GM21390 (cell line): ENCODE measurements at regions not wholly inside any gene's neighbourhood (a gene's known extent, or its start where the extent isn't known, plus 50 kb on each side); places are given as distances from the start of the nearest gene placed in this dataset.
"Not testable (repeated sequence)": the region's sequence is repeated elsewhere in the genome, so short reads cannot be mapped to it uniquely, and the experiment has no call there.

Source experiments
- ATAC-seq: cut with Tn5 transposase; IDR thresholded peaks from one replicate; pipeline ENCODE4 v1.9.1; 2021; ENCODE audit not compliant: unreplicated experiment

DNA sequence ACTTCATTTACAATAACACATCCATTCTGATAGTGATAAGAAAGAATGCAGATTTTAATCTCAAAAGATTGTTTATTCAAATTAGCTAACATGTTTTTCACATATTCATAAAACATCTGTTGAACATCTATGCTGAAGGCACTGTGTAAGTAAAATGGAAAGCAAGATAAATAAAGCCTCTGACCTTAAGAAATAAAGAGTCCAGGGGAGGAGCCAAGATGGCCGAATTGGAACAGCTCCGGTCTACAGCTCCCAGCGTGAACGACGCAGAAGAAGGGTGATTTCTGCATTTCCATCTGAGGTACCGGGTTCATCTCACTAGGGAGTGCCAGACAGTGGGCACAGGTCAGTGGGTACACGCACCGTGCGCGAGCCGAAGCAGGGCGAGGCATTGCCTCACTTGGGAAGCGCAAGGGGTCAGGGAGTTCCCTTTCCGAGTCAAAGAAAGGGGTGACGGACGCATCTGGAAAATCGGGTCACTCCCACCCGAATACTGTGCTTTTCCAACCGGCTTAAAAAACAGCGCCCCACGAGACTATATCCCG is 336.5 kb downstream of the CETN3 start:
- not testable (repeated sequence) for ATAC-seq

DNA sequence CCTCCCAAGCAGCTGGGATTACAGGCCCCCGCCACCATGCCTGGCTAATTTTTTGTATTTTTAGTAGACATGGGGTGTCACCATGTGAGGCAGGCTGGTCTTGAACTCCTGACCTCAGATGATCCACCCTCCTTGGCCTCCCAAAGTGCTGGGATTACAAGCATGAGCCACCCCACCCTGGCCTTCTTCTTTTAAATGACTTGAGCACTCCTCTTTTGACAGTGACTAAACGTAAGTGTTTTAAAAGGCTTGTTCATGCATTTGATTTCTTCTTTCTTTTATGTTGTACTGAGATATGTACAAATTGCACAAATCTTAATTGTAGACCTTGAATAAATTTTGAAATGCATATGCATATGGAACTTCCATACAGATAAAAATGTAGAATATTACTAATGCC is 337.9 kb downstream of the CETN3 start:
- ATAC-seq, result no peak

DNA sequence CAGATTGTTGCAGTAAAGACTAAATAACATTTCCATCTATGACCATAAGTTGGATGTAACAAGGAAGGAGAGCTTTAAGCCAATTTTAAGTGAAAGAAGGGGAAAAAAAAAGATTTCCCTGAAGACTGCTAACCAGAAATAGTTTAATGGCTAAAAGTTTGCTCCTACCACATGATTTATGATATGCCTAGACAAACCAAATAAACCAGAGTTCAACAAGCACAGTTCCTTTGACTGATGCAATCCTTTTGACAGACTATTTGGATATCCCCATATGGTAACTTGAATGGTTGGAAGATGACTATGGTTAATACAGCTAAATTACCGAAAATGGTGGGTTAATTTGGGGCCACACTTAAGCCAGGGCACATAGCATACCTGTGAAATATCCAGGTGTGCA is 338.5 kb downstream of the CETN3 start:
- no peak for ATAC-seq

- no peak for ATAC-seq
Observed at GRCh38 chr5:90066920-90067319, 342.6 kb downstream of the CETN3 start.

- no peak for ATAC-seq
Observed at GRCh38 chr5:90056911-90057705, 352.4 kb downstream of the CETN3 start.

DNA sequence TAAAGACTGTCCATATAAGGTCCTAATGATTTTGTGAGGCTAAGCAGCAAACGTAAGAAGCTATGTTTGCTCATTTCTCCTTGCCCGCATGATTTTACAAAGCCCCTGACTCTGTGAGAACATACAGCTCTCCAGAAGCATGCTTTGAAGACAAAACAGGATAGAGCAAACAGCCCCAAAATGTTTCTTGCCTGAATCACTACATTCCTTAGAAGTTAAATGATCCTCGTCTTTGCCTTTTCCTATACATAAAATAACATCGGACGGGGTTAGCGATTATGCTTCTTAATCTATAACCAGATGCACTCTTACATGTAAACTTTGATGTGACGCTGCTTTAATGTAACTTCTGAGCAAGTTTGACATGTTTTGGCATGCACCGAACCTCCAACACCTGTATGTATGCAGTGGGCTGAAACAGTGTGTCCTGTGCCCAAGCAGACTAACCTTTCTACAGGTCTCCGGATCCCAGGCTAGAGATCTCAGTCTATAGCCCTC is 353.7 kb downstream of the CETN3 start:
- no peak for ATAC-seq

- no peak for ATAC-seq
Observed at GRCh38 chr5:90054612-90055011, 354.9 kb downstream of the CETN3 start.

DNA sequence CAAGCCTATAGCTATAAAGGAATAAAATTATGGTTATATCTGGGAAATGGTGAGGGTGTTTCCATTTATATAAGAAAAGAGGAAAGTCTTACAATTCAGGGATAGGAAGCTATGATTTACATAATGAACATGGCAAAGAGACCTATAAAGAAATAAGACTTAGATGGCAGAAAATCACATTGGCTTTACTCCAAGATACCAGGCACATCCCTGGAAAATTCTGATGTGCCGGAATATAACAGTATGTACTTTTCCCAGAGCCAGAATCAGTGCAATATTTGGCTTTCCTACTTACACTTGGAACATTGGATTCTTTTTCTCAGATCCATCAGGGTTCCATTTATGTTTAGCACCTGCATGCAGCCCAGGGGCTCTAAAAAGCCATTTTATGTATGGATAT is 357.8 kb downstream of the CETN3 start:
- no peak for ATAC-seq

DNA sequence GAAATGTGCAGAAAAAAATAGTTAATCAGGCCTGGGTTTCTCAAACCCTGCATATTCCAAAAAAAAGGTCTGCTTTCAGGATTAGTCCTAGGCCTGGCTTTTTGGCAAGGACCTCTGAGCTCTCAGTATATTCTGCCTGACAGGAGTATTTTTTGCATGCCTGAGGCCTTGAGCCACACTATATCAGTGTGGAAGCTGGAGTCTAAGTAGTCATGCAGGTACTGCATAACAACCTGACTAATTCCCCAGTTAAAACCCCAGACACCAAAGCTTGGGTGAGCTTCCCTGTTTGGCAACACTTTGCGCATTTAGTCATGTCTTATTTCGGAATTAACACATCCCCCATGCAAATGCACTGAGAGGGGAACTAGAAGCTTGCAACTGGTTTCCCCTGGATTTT is 359.5 kb downstream of the CETN3 start:
- no peak for ATAC-seq

- ATAC-seq, result no peak
Observed at GRCh38 chr5:90047113-90047512, 362.4 kb downstream of the CETN3 start.

- ATAC-seq, result not testable (repeated sequence)
Observed at GRCh38 chr5:90040082-90040481, 369.5 kb downstream of the CETN3 start.

DNA sequence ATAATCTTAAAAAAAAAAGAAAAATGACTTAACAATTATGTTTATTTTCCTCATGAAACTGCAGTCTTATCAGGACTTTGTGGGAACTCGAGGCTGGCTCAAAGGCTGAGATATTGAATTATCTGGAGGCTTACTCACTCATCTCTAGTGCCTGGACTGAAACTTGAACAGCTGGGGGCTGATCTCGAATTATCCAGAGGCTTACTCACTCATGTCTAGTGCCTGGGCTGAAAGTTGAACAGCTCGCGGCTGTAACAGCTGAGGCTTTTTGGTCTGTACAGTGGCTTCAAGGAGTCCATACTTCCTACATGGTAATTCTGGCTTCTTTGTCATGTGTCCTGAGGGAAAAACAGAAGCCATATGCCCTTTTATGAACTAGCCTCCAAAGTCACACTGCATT is 371.9 kb downstream of the CETN3 start:
- ATAC-seq, result no peak

DNA sequence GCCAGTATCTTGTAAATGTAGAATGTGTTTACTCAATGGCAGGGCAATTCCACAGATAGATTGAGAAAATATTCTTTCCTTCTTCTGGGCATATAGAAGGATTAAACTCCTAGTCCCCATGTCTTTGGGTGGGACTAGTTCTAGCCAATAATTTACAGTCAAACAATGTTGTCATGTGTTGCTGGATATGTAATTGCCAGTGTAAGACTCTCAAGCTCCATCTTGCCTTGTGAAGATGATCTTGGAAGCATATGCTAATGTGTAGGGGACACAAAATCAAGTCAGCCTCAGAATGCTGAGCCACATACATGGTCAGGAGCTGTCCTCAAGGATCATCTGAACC is 386.9 kb downstream of the CETN3 start:
- no peak for ATAC-seq

DNA sequence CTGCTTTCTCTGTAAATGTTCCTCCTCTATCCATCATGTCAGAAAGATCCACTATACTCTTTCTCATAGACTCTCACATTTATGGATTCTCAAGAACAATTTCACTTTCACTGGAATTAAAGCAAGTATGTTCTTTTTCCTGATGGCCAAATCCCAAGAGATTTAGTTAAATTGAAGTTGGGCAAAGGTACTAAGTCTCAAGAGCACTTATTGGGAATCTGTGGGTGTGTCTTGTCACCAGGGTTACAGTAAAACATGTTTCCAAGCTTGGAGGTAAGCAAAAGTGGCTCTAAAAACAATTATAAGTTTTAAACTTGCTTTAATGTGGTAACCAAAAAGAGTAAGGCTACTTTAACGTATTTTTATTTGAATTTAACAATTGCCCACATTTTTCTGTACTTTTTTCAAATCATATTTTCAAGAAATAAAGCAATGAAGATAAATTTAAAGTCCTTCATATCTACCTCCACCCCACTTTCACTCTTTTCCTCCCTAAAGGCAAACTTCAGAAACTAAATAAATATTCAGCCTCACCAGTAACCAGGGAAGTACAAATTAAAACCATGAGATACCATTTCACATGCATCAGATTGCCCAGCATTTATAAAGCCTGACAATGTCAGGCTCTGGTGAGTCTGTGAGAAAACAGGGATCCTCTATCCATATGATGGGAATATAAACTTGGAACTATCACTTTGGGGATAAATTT is 387.4 kb downstream of the CETN3 start:
- no peak for ATAC-seq

- peak; percentile 94 for ATAC-seq
Observed at GRCh38 chr5:90020575-90021538, 388.7 kb downstream of the CETN3 start.

DNA sequence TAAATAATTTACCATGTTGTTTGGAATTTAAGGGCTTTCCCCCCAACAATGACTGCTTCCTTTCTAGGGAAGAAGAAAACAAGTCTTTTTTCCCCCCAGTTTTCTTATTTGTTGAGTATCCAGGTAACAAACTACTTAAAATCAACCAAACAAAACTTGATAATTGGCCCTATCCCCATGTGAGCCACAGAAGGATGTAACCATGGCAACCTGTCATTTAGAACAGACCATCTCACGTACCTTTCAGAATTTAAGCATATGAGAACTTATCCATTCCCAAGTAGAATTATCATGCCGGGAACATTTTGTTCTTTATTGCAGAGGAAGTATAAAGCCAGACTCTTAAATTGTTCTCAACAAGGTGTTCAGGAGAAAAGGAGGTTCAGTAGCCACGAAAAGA is 392.3 kb downstream of the CETN3 start:
- no peak for ATAC-seq

DNA sequence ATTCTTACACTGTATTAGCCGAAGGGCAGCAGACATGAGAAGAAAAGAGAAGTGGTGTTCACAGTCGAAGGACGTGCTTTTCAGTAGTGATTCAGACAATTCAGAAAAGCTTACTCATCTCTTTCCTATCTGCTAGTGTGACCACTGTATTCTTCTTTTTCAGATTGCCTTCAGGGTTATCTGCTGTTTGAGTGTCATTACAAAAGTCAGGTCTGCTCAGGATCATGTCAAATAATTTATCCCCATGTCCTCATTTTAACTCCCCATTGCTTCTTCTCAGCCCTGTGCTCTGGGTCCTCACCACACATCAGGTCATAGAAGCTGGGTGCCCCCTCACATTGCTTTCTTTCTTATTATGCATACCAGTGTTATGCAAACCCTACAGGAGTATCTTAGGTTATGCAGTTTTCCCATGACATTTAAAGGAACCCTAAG is 394.0 kb downstream of the CETN3 start:
- ATAC-seq, result peak; percentile 88

- peak; percentile 83 for ATAC-seq
Observed at GRCh38 chr5:90014420-90014819, 395.1 kb downstream of the CETN3 start.

- no peak for ATAC-seq
Observed at GRCh38 chr5:90000351-90000750, 409.2 kb downstream of the CETN3 start.

- no peak for ATAC-seq
Observed at GRCh38 chr5:89998519-89999305, 410.8 kb downstream of the CETN3 start.
